ENCODE measurements at regions not wholly inside any gene's neighbourhood (a gene's known extent, or its start where the extent isn't known, plus 50 kb on each side); places are given as distances from the start of the nearest gene placed in this dataset.

DNA sequence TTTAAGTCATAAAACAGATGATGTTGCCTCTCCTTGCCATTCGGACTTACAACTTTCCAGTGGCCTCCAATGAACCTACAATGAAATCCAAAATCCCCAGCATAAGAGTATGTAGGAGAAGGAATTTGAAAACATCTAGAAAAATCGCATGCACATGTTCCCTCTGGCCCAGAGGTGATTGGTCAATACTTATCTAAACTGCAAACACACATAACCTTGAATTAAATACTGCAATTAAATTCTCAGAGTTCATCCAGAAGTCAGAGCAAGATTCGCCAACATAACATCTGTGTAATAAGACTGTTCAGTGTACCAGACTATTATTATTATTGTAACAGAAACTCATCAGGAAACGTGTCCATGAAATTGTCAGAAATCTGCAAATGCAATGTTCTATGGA is 82.2 kb upstream of the USP29 start:
- DNase-seq, result no peak

DNA sequence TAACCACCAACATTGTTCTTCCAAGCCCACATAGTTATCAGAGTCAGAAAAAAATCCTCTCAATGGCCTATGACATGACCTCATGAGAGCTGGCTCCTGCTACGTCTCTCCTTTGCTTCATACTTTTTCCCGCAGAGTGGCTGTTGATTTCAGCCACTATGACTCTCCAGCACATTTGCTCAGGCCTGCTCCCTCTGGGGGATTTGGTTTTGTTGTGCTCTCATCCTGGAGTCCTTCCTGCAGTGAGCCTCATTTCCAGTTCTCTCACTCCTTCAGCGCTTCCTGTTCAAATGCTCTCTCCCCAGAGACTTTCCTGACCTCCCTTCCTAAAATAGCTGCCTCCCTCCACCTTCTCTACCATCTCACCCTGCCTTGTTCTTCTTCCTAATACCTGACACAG is 72.0 kb upstream of the USP29 start:
- DNase-seq, result no peak

DNA sequence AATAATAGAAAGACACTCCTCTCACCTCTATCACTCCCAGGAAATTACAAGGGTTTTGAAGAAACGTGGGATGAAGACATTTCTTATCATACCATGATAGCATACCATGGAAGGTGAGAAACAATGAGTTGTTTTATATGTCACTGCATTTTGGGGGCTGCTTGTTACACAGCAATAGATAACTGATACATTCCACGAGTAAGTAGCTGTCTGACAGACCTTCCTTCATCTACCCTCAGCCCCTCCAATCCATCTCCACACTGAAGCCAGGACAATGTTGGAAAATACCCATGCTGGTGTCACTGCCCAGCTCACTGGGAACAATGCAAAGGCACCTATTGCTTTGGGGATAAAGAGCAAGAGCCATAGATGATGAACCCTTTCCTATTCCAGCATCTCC is 68.9 kb upstream of the USP29 start:
- no peak for DNase-seq

DNA sequence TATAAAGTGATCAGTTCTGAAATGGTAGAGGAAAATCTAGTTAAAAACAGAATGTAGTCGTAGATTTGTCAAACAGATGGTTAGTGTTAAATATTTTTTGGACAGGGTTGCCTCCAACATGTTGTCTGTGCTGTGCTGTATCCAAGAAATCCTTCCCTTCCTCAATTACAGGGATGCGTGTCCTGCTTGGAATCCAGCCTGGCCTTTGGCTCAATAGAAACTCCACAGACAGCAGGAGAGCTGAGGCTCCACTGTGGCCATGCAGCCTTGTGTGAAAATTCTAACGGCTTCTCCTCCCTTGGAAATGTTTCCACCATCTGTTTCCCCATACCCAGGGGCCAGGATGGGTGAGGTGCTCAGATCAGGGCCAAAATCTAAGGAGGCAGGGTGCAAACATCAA is 67.7 kb upstream of the USP29 start:
- no peak for DNase-seq

DNA sequence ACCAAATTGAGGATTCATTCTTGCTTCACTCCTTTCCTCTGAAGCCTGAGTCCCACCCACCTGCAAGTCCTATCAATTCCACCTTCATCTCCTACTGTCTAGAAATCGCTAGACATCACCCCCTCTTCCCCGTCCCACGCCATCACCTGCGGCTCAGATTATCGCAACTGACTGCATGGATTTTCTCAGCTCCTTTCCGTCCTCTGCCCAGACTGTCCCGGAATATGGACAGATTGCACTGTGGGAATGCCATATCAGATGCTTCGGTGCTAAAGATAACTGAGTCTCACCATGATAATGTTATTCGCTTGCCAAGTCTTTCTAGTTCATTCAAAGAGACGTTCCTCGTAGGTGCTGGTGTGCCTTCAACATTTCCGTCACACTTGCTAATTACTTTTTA is 66.4 kb upstream of the USP29 start:
- no peak for DNase-seq

DNA sequence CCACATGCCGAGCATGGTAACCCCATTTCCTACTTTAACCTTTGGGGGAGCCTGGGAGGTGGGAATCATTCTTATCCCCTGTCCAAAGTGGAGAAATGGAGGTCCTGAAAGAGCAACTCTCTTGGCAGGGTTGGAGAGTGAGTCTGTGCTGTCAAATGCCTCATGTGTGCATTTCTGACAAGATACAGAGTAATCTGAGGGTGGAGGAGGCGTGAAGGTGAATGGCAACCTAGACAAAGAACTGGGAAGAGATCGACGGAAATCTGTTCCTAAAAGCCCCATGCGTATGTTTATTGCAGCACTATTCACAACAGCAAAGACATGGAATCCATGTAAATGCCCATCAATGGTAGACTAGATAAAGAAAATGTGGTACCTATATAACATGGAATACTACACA is 63.8 kb upstream of the USP29 start:
- no peak for DNase-seq

DNA sequence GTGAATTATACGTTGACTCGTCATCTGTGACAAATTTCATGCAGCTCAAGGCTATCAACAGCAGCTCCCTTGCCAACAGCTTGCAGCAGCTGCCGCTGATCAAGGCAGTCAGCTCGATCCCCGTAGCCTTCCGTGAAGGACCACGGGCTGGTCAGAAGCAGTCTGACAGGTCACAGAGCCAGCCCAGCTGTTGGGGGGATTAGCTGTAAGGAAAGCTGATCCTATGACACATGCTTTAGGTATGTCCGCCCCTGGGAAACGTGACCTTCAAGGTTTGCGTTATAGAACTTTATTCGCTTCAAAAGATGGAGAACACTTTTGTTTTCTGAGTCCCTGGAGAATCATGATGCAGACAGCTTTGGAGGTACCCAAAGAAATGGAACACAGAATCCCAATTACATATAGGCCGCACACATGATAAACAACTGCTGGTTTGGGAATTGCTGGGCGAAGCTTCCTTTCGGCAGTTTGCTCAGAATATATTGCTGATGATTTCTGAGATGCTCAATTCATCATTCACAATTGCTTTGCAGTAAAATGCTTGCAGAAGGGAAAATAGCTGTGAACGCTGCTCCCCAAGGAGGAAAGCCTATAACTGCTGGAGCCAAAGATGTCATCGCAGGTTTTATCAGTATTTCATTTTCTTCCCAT is 62.6 kb upstream of the USP29 start:
- no peak for DNase-seq

DNA sequence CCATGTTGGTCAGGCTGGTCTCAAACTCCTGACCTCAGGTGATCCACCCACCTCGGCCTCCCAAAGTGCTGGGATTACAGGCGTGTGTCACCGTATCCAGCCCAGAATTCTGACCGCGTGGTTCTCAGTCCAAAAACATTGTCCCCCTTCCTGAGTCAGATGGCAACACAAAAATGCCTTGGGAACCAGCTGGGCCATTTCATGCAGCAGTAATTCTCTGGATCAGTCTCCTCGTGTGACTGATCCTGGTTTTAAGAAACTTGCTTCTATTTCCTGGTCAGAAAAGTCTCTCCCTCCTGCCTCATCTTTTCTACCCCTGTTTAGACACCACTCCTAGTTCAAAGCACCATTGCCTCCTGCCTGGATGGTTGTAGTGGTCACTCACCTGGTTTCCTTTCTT is 60.9 kb upstream of the USP29 start:
- DNase-seq, result no peak

DNA sequence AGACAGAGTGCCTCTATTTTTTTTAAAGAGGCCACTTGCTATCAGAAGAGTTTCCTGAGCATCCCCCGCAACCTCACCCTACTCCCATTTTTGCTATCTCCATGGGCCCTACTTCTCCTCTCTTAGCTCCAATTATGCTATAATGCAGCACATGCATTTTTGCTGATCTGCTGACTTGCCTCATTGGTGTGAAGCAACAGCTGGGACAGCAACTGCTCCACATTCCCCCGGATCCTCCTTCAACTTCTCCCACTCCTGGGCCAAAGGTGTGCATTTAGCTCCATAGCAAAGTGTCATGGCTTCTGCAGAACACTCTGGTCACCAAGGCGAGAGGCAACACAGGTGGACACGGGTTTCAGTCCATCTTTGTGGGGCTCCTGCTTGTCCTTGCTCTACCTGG is 56.7 kb upstream of the USP29 start:
- no peak for DNase-seq

DNA sequence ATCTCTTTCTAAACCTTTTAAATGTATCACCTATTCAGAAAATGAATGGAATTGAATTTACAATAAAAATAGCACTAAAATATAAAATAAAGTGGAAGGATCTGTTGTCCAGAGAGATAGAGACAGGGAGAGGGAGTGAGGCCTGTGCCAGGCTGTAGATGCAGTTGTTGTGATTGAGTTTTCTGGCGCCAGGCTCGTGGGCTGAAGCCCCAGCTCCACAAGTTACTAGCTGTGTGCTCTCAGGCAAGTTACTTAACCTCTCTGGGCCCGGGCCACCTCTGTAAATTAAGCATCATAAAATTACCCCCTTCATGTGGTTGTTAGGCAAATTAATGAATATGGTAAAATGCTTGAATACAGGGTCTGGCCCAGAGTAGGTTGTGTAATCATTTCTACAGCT is 52.3 kb upstream of the USP29 start:
- DNase-seq, result no peak

DNA sequence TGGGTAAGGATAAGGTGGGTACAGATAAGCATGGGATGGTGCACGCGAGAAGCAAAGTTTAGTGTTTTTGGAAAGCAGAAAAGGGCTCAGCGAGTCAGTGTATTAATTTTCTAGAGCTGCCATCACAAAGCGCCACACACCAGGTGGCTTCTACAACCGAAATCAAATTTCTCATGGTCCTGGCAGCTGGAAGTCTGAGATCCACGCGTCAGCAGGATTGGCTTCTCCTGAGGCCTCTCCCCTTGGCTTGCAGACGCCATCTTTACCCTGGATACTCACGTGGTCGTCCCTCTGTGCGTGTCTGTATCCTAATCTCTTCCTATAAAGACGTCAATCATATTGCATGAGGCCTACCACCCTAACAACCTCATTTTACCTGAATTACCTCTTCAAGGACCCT is 51.5 kb upstream of the USP29 start:
- no peak for DNase-seq

DNA sequence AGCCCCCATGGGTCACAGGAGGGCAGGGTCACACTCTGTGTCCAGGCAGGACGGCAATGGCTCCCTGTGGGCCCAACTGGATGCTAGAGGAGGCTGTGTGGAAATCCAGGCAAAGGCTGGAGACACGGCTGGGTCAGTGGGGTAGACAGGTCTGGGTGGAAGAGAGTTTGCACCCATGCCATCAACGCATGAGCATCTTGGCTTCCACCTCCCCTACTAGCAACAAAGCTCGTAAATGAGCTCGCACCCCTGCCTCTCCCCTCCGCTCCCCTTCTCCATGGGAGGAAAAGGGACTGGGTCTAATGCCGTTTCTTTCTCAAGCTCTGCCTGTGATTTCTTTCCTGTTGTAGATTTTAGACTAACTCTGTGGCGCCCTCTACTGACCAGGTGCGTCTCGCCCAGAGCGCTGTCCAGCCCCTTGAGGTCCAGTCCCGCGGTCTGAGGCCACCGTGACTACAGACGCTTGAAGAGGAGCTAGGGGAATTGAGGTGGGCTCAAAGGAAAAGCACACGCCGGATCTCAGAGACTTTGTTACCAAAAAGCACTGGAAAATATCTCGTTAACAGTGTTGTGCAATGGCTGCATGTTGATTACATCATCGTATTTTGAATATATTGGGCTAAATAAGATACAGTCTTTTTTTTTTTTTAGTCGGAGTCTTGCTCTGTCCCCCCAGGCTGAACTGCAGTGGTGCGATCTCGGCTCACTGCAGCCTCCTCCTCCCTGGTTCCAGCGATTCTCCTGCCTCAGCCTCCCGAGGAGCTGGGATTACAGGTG is 50.7 kb upstream of the USP29 start:
- no peak for DNase-seq
